HCT116 (cell line): ENCODE measurements at regions not wholly inside any gene's neighbourhood (a gene's known extent, or its start where the extent isn't known, plus 50 kb on each side); places are given as distances from the start of the nearest gene placed in this dataset.

ENCODE experiments used
- ATAC-seq: fragments of 200-7000 bp; cut with Tn5 transposase; 2 replicates; pipeline ENCODE4 v1.9.1; 2020; ENCODE audit warnings: mild to moderate bottlenecking, moderate library complexity
- BruUV-seq: library from RNA; stranded (reverse); fragments of 400-500 nt; replicated peaks from 2 replicates; lab custom pipeline; 2021; lab: Mats Ljungman, UMichigan
- CTCF ChIA-PET: fragments of 300-600 bp; sonication (Branson Sonifier 250); formaldehyde crosslinking; loops from one replicate; lab custom pipeline; 2021; ENCODE audit warnings: antibody characterized with exemption; lab: Charles Lee
- POLR2A ChIA-PET: fragments of 300-600, 350-600 bp; sonication (Branson Sonifier 250); formaldehyde crosslinking; loops from one replicate; lab custom pipeline; 2021; ENCODE audit warnings: antibody characterized with exemption; lab: Charles Lee
- RAD21 ChIA-PET, 2 experiments: fragments of 300-600 bp; sonication (Branson Sonifier 250); formaldehyde crosslinking; loops; one replicate each; lab custom pipeline; 2023; ENCODE audit warnings: low total read pairs in 2 of 2; ENCODE audit not compliant: uncharacterized antibody in 2 of 2, unreplicated experiment in 2 of 2, low non-redundant PET in 1 of 2; lab: Charles Lee
- DNase-seq: peaks from one replicate; pipeline ENCODE4 v3.0.0-alpha.2; 2010; ENCODE audit warnings: low read depth, low spot score
- H2AFZ ChIP-seq: fragments of 200-600 bp; shearing (Covaris generic), sonication (generic); 2 replicates; pipeline ENCODE4 v1.6.1; 2017; ENCODE audit warnings: low read depth, mixed run types, mixed read lengths, antibody characterized with exemption, low read length; ENCODE audit not compliant: poor library complexity, severe bottlenecking
- H3K27ac ChIP-seq: 2 replicates; pipeline ENCODE4 v1.5.1; 2012; ENCODE audit warnings: low read depth, low read length
- H3K27me3 ChIP-seq: fragments of 200-600 bp; sonication (generic); 2 replicates; pipeline ENCODE4 v1.6.1; 2016; ENCODE audit warnings: mixed run types, low read length, mixed read lengths; ENCODE audit not compliant: insufficient read depth
- H3K36me3 ChIP-seq, 2 experiments: fragments of 200-500 bp in 1 of 2; fragments of 200-600 bp in 1 of 2; sonication (Bioruptor generic) in 1 of 2; sonication (generic) in 1 of 2; 2 replicates each; pipeline versions ENCODE4 v1.5.1 to v1.6.1; 2014 to 2016; ENCODE audit warnings: low read length in 2 of 2, inconsistent platforms in 1 of 2, mixed read lengths in 1 of 2, mixed run types in 1 of 2; ENCODE audit not compliant: insufficient read depth in 2 of 2, control insufficient read depth in 1 of 2
- H3K4me1 ChIP-seq, 2 experiments: fragments of 200-600 bp in 1 of 2; sonication (generic) in 1 of 2; 2 replicates each; pipeline versions ENCODE4 v1.5.1 to v1.6.1; 2012 to 2017; ENCODE audit warnings: low read length in 2 of 2, inconsistent platforms in 1 of 2, mild to moderate bottlenecking in 1 of 2, mixed read lengths in 1 of 2, mixed run types in 1 of 2, moderate library complexity in 1 of 2; ENCODE audit not compliant: insufficient read depth in 2 of 2, control insufficient read depth in 1 of 2
- H3K4me2 ChIP-seq: fragments of 200-600 bp; sonication (generic); 2 replicates; pipeline ENCODE4 v1.6.1; 2017; ENCODE audit warnings: mixed run types, low read length, mixed read lengths
- H3K4me3 ChIP-seq, 2 experiments: fragments of 200-600 bp in 1 of 2; sonication (generic) in 1 of 2; replicated peaks in 1 of 2; 2 replicates each; pipeline ENCODE4 v1.5.1; 2011 to 2016; ENCODE audit warnings: low read length in 2 of 2, control low read depth in 1 of 2, low read depth in 1 of 2, mild to moderate bottlenecking in 1 of 2, mixed read lengths in 1 of 2, mixed run types in 1 of 2
- H3K79me2 ChIP-seq: fragments of 200-600 bp; sonication (generic); 2 replicates; pipeline ENCODE4 v1.6.1; 2017; ENCODE audit warnings: mild to moderate bottlenecking, mixed run types, low read length, moderate library complexity, mixed read lengths; ENCODE audit not compliant: insufficient read depth
- H3K9ac ChIP-seq: fragments of 200-600 bp; sonication (generic); 2 replicates; pipeline ENCODE4 v1.6.1; 2016; ENCODE audit warnings: low read length, mixed read lengths
- H3K9me2 ChIP-seq: fragments of 200-600 bp; sonication (generic), shearing (Covaris generic); 2 replicates; pipeline ENCODE4 v1.6.1; 2017; ENCODE audit warnings: mixed run types, mild to moderate bottlenecking, moderate library complexity; ENCODE audit not compliant: insufficient read depth
- H3K9me3 ChIP-seq, 2 experiments: fragments of 200-500 bp in 1 of 2; fragments of 200-600 bp in 1 of 2; sonication (Bioruptor generic) in 1 of 2; sonication (generic) in 1 of 2; 2 replicates each; pipeline ENCODE4 v1.6.1; 2014 to 2017; ENCODE audit warnings: low read length in 2 of 2, mixed read lengths in 2 of 2, inconsistent platforms in 1 of 2, low read depth in 1 of 2, mild to moderate bottlenecking in 1 of 2, mixed run types in 1 of 2, moderate library complexity in 1 of 2; ENCODE audit not compliant: control insufficient read depth in 1 of 2, insufficient read depth in 1 of 2
- H4K20me1 ChIP-seq: fragments of 200-600 bp; sonication (generic), shearing (Covaris generic); 2 replicates; pipeline ENCODE4 v1.6.1; 2017; ENCODE audit warnings: mixed run types, mild to moderate bottlenecking, moderate library complexity; ENCODE audit not compliant: insufficient read depth
- ATF3 ChIP-seq: IDR thresholded peaks from 2 replicates; pipeline ENCODE4 v1.6.1; 2012
- CBX3 ChIP-seq: IDR thresholded peaks from 2 replicates; pipeline ENCODE4 v1.6.1; 2012; ENCODE audit warnings: low read depth
- CEBPB ChIP-seq: IDR thresholded peaks from 2 replicates; pipeline ENCODE4 v1.6.1; 2012; ENCODE audit warnings: low read depth
- CTCF ChIP-seq, 3 experiments: fragments of 200-600 bp in 1 of 3; sonication (generic) in 1 of 3; IDR thresholded peaks in 2 of 3; conservative IDR thresholded peaks in 1 of 3; 2 replicates each; pipeline ENCODE4 v1.5.1; 2012 to 2017; ENCODE audit warnings: low read depth in 2 of 3, low read length in 2 of 3, antibody characterized with exemption in 1 of 3, borderline replicate concordance in 1 of 3, control low read depth in 1 of 3, mild to moderate bottlenecking in 1 of 3, mixed read lengths in 1 of 3, mixed run types in 1 of 3, moderate library complexity in 1 of 3; ENCODE audit not compliant: insufficient read depth in 1 of 3
- FOSL1 ChIP-seq: IDR thresholded peaks from 2 replicates; pipeline ENCODE4 v1.6.1; 2012; ENCODE audit warnings: low read depth
- JUND ChIP-seq: IDR thresholded peaks from 2 replicates; pipeline ENCODE4 v1.6.1; 2012
- MAX ChIP-seq: IDR thresholded peaks from 2 replicates; pipeline ENCODE4 v1.6.1; 2012
- POLR2A ChIP-seq: IDR thresholded peaks from 2 replicates; pipeline ENCODE4 v1.7.0; 2011; ENCODE audit warnings: borderline replicate concordance; ENCODE audit not compliant: insufficient read depth, insufficient read length; ENCODE audit errors: extremely low read depth
- POLR2AphosphoS5 ChIP-seq: IDR thresholded peaks from 2 replicates; pipeline ENCODE4 v1.6.1; 2011; ENCODE audit warnings: mild to moderate bottlenecking, low read depth, low read length, moderate library complexity
- REST ChIP-seq: IDR thresholded peaks from 2 replicates; pipeline ENCODE4 v1.6.1; 2012; ENCODE audit warnings: low read depth
- SIN3A ChIP-seq: IDR thresholded peaks from 2 replicates; pipeline ENCODE4 v1.6.1; 2012; ENCODE audit warnings: low read depth
- SP1 ChIP-seq: IDR thresholded peaks from 2 replicates; pipeline ENCODE4 v1.6.1; 2012; ENCODE audit warnings: low read depth
- ZBTB33 ChIP-seq: IDR thresholded peaks from 2 replicates; pipeline ENCODE4 v1.6.1; 2011; ENCODE audit warnings: mild to moderate bottlenecking, low read length, moderate library complexity; ENCODE audit not compliant: insufficient replicate concordance; ENCODE audit errors: extremely low read depth
- ZNF274 ChIP-seq: fragments of 200-500 bp; sonication (Bioruptor generic); IDR thresholded peaks from 2 replicates; pipeline ENCODE4 v1.6.1; 2014; ENCODE audit warnings: mild to moderate bottlenecking, low read depth, low read length, inconsistent platforms
- intact Hi-C: fragments of 100-400 bp; cut with micrococcal nuclease; formaldehyde crosslinking; loops from 2 replicates; pipeline ENCODE4 v1.10.0; 2022

GRCh38 chr12:116389326-116389725, 111.8 kb upstream of the MED13L start (continued):
- no peak for TF ChIP-seq ZBTB33
- TF ChIP-seq POLR2AphosphoS5: no peak
- no peak for TF ChIP-seq ATF3
- TF ChIP-seq SIN3A: no peak
- no peak for TF ChIP-seq CBX3
- no peak for TF ChIP-seq POLR2A

- Histone ChIP-seq H2AFZ (no peak overlapping the region), H3K36me3 (no peaks in the 10 kb centered on the region), H3K27me3 (no peaks in the 10 kb centered on the region), H4K20me1 (no peaks in the 10 kb centered on the region), H3K4me2 (peak overlapping the region; percentile 55), H3K79me2 (no peaks in the 10 kb centered on the region), H3K4me1 (peaks cover 21 to 53% of the 10 kb centered on the region in 2 experiments), H3K9me2 (no peaks in the 10 kb centered on the region), H3K27ac (no peak overlapping the region), H3K9ac (no peak overlapping the region), H3K4me3 (0 out of 4 replicates have a peak overlapping the region, but pooled peaks of 1 of the 2 experiments have one; percentile 4), H3K9me3 (peaks cover 0 to 3% of the 10 kb centered on the region in 2 experiments; a peak in 1 of 4 replicates)
- ChIA-PET CTCF (no interaction called here), RAD21 (interaction anchor here in 1 of 2 experiments (0.6 kb wide), 1 partner anchor 280 kb away, joined by 3 read pairs; no protein-coding TSS in a partner anchor), POLR2A (no interaction called here)
- no TSS peak for BruUV-seq
- no peak for TF ChIP-seq CEBPB
- TF ChIP-seq SP1: peak; percentile 50; the same call in 1 of the 2 replicates
- no peak for TF ChIP-seq SIN3A
- no peak for TF ChIP-seq REST
- no peak for TF ChIP-seq MAX
- no peak for TF ChIP-seq CTCF (IDR thresholded peaks at IDR 0.05 in 2 of 3, conservative IDR thresholded peaks at IDR 0.05 in 1 of 3; ENCODE audit: borderline replicate concordance in 1 of 3, insufficient read depth in 1 of 3, low read depth in 2 of 3, low read length in 2 of 3)
- TF ChIP-seq JUND: peak; percentile 44; the same call in 1 of the 2 replicates
- TF ChIP-seq ZNF274: no peak
- TF ChIP-seq FOSL1: peak; percentile 68
- peak; percentile 76 for TF ChIP-seq CBX3
- intact Hi-C loops: no loop called here
- peak; percentile 31 for DNase-seq
- peak; percentile 37 for ATAC-seq
These were observed 112.5 kb upstream of the MED13L start for GRCh38 chr12:116389990-116390389.
